OCI-LY7 (cell line): ENCODE measurements at regions not wholly inside any gene's neighbourhood (a gene's known extent, or its start where the extent isn't known, plus 50 kb on each side); places are given as distances from the start of the nearest gene placed in this dataset.

Experiments
- BruUV-seq: library from RNA; stranded (reverse); fragments of 400-500 nt; replicated peaks from 2 replicates; lab custom pipeline; 2021; lab: Mats Ljungman, UMichigan
- CTCF ChIA-PET: fragments of 300-600 bp; sonication (Branson Sonifier 250); formaldehyde crosslinking; loops from one replicate; lab custom pipeline; 2022; ENCODE audit warnings: antibody characterized with exemption; ENCODE audit not compliant: unreplicated experiment; lab: Charles Lee
- POLR2A ChIA-PET: fragments of 300-600 bp; sonication (Branson Sonifier 250); formaldehyde crosslinking; loops from one replicate; lab custom pipeline; 2022; ENCODE audit warnings: antibody characterized with exemption; lab: Charles Lee
- DNase-seq: peaks from one replicate; pipeline ENCODE4 v3.0.0-alpha.2; 2015; ENCODE audit warnings: low spot score
- H2AFZ ChIP-seq: fragments of 200-600 bp; sonication (generic), shearing (Covaris generic); 2 replicates; pipeline ENCODE4 v1.6.1; 2014; ENCODE audit warnings: mild to moderate bottlenecking, antibody characterized with exemption, low read length, moderate library complexity
- H3K27ac ChIP-seq: fragments of 200-600 bp; sonication (generic); 2 replicates; pipeline ENCODE4 v1.5.1; 2014; ENCODE audit warnings: mixed run types, low read depth, mild to moderate bottlenecking, moderate library complexity, low read length, inconsistent platforms; ENCODE audit not compliant: poor library complexity, severe bottlenecking
- H3K36me3 ChIP-seq: fragments of 200-600 bp; sonication (generic); 2 replicates; pipeline ENCODE4 v1.6.1; 2014; ENCODE audit warnings: mild to moderate bottlenecking, antibody characterized with exemption, low read length, moderate library complexity, mixed read lengths; ENCODE audit not compliant: insufficient read depth
- H3K4me1 ChIP-seq: fragments of 200-600 bp; sonication (generic); 2 replicates; pipeline ENCODE4 v1.5.1; 2014; ENCODE audit warnings: mild to moderate bottlenecking, low read length; ENCODE audit not compliant: insufficient read depth, poor library complexity, severe bottlenecking
- H3K4me2 ChIP-seq: fragments of 200-600 bp; sonication (generic); 2 replicates; pipeline ENCODE4 v1.6.1; 2014; ENCODE audit warnings: mild to moderate bottlenecking, low read length
- H3K4me3 ChIP-seq: fragments of 200-600 bp; sonication (generic); 2 replicates; pipeline ENCODE4 v1.5.1; 2014; ENCODE audit warnings: mild to moderate bottlenecking, low read depth, low read length; ENCODE audit not compliant: poor library complexity, severe bottlenecking
- H3K79me2 ChIP-seq: fragments of 200-600 bp; sonication (generic); 2 replicates; pipeline ENCODE4 v1.6.1; 2016; ENCODE audit warnings: low read depth, mild to moderate bottlenecking, low read length, moderate library complexity, mixed read lengths; ENCODE audit not compliant: insufficient read depth
- H3K9me2 ChIP-seq: fragments of 200-600 bp; sonication (generic); 2 replicates; pipeline ENCODE4 v1.6.1; 2016; ENCODE audit warnings: mild to moderate bottlenecking, low read length, mixed read lengths; ENCODE audit not compliant: insufficient read depth
- H3K9me3 ChIP-seq: fragments of 200-600 bp; sonication (generic); 2 replicates; pipeline ENCODE4 v1.6.1; 2014; ENCODE audit warnings: mild to moderate bottlenecking, mixed run types, low read length, mixed read lengths
- H4K20me1 ChIP-seq: fragments of 200-600 bp; sonication (generic); 2 replicates; pipeline ENCODE4 v1.6.1; 2014; ENCODE audit warnings: mild to moderate bottlenecking, antibody characterized with exemption, low read length, moderate library complexity, mixed read lengths; ENCODE audit not compliant: insufficient read depth
- EZH2phosphoT487 ChIP-seq: fragments of 200-600 bp; sonication (generic); IDR thresholded peaks from 2 replicates; pipeline ENCODE4 v1.6.1; 2018; ENCODE audit warnings: low read depth, borderline replicate concordance, mild to moderate bottlenecking, mixed run types, antibody characterized with exemption, low read length, moderate library complexity, mixed read lengths
- intact Hi-C: fragments of 100-400 bp; cut with micrococcal nuclease; formaldehyde crosslinking; loops from one replicate; pipeline ENCODE4 v1.10.0; 2022; ENCODE audit not compliant: unreplicated experiment
- TF ChIP-seq, protein P1 (sequence below): fragments of 200-600 bp; sonication (generic); conservative IDR thresholded peaks from 2 replicates; pipeline ENCODE4 v1.5.1; 2014; ENCODE audit warnings: mild to moderate bottlenecking, antibody characterized with exemption, low read length, moderate library complexity, mixed read lengths

DNA sequence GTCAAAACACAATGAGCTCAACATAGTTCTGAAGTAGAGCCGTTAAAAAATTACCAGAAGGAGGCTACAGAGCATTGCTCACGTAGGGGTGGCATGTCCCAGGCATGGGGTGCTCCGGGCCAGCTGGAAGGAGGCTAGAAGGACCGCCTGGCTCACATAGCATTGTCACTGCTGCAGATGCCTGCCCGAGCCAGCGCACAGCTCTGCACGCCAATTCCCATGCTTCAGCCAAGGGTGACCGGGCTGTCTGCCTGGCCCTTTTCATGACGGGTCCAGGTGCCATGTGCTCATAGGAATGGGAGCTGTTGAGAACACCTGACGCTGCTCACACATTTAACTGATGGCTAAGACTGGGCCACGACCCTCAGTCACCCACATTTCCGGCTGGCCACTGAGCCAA, 228.9 kb upstream of the FOXF1 start:
- POLR2A ChIA-PET, result no interaction called here
- Histone ChIP-seq H2AFZ (no peak overlapping the region), H3K9me3 (no peaks in the 10 kb centered on the region), H3K4me3 (no peak overlapping the region), H4K20me1 (no peaks in the 10 kb centered on the region), H3K4me2 (no peak overlapping the region), H3K27ac (no peak overlapping the region), H3K4me1 (no peaks in the 10 kb centered on the region), H3K9me2 (no peaks in the 10 kb centered on the region), H3K36me3 (no peaks in the 10 kb centered on the region), H3K79me2 (no peaks in the 10 kb centered on the region)
- intact Hi-C loops, result no loop called here
- no TSS peak for BruUV-seq
- CTCF ChIA-PET, result no interaction called here
- DNase-seq, result no peak
- TF ChIP-seq, protein P1, sequence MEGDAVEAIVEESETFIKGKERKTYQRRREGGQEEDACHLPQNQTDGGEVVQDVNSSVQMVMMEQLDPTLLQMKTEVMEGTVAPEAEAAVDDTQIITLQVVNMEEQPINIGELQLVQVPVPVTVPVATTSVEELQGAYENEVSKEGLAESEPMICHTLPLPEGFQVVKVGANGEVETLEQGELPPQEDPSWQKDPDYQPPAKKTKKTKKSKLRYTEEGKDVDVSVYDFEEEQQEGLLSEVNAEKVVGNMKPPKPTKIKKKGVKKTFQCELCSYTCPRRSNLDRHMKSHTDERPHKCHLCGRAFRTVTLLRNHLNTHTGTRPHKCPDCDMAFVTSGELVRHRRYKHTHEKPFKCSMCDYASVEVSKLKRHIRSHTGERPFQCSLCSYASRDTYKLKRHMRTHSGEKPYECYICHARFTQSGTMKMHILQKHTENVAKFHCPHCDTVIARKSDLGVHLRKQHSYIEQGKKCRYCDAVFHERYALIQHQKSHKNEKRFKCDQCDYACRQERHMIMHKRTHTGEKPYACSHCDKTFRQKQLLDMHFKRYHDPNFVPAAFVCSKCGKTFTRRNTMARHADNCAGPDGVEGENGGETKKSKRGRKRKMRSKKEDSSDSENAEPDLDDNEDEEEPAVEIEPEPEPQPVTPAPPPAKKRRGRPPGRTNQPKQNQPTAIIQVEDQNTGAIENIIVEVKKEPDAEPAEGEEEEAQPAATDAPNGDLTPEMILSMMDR, result no peak
- no peak for TF ChIP-seq EZH2phosphoT487

DNA sequence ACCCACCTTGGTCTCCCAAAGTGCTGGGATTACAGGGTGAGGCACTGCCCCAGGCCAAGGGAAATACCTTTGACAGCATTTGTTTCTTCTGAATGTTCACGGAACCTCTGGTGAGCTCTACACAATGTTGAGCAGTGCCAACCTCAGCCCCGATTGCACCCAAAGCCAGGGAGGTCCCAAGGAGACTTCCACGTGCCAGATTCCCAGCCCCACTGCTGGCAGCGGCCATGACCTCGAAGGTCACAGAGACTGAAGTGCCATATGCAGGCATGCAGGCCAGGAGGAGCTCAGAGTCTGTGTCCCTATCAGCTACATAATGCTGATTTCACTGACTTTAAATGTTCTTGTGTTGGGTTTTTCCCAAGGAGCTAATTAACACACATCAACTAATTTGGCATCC, 226.4 kb upstream of the FOXF1 start:
- H2AFZ ChIP-seq, result no peak overlapping the region
- H3K9me2 ChIP-seq, result no peaks in the 10 kb centered on the region
- TF ChIP-seq, protein P1, result no peak
- no peak for TF ChIP-seq EZH2phosphoT487
- H3K4me1 ChIP-seq, result no peaks in the 10 kb centered on the region
- no peaks in the 10 kb centered on the region for H4K20me1 ChIP-seq
- no peaks in the 10 kb centered on the region for H3K36me3 ChIP-seq
- intact Hi-C loops, result no loop called here
- no peak overlapping the region for H3K27ac ChIP-seq
- H3K4me2 ChIP-seq, result no peak overlapping the region
- CTCF ChIA-PET, result no interaction called here
- BruUV-seq, result no TSS peak
- no peak for DNase-seq
- POLR2A ChIA-PET, result interaction anchor here (1.1 kb wide), 1 partner anchor 9 kb away, joined by 4 read pairs; no protein-coding TSS in a partner anchor
- no peak overlapping the region for H3K4me3 ChIP-seq
- no peaks in the 10 kb centered on the region for H3K79me2 ChIP-seq
- H3K9me3 ChIP-seq, result no peaks in the 10 kb centered on the region

- Histone ChIP-seq H2AFZ (no peak overlapping the region), H3K4me1 (no peaks in the 10 kb centered on the region), H3K27ac (no peak overlapping the region), H3K4me2 (no peak overlapping the region), H3K9me2 (no peaks in the 10 kb centered on the region), H3K36me3 (no peaks in the 10 kb centered on the region), H3K4me3 (no peak overlapping the region), H3K79me2 (no peaks in the 10 kb centered on the region), H4K20me1 (no peaks in the 10 kb centered on the region), H3K9me3 (no peaks in the 10 kb centered on the region)
- no peak for DNase-seq
- no TSS peak for BruUV-seq
- intact Hi-C loops, result no loop called here
- POLR2A ChIA-PET, result interaction anchor here (0.5 kb wide), 1 partner anchor 9 kb away, joined by 3 read pairs; no protein-coding TSS in a partner anchor
- TF ChIP-seq, protein P1, result no peak
- no peak for TF ChIP-seq EZH2phosphoT487
- CTCF ChIA-PET, result no interaction called here
Measured at GRCh38 chr16:86285421-86285820, 224.9 kb upstream of the FOXF1 start.
